Psoas muscle (tissue), 7 donors: ENCODE measurements at regions not wholly inside any gene's neighbourhood (a gene's known extent, or its start where the extent isn't known, plus 50 kb on each side); places are given as distances from the start of the nearest gene placed in this dataset.

Experiments used
- ATAC-seq, 4 donors: fragments of 200-7000 bp; cut with Tn5 transposase; one replicate each; pipeline ENCODE4 v1.9.1; 2020; ENCODE audit warnings: moderate library complexity in 3 of 4, mild to moderate bottlenecking in 2 of 4
- DNase-seq, 2 donors: peaks; one replicate each; pipeline ENCODE4 v3.0.0-alpha.2; 2020
- H3K27ac ChIP-seq: fragments of 200-600 bp; one replicate; pipeline ENCODE4 v1.8.0; 2022
- H3K27me3 ChIP-seq, 3 donors: fragments of 200-600 bp in 1 of 3; one replicate each; pipeline versions ENCODE4 v1.6.1 to v1.8.0; 2013 to 2022; ENCODE audit warnings: low read length in 2 of 3, mild to moderate bottlenecking in 2 of 3, moderate library complexity in 1 of 3; ENCODE audit not compliant: insufficient read depth in 3 of 3
- H3K36me3 ChIP-seq, 2 donors: fragments of 200-600 bp in 1 of 2; one replicate each; pipeline versions ENCODE4 v1.6.1 to v1.8.0; 2013 to 2022; ENCODE audit warnings: low read depth in 1 of 2, mild to moderate bottlenecking in 1 of 2, moderate library complexity in 1 of 2; ENCODE audit not compliant: insufficient read depth in 1 of 2
- H3K4me1 ChIP-seq: fragments of 200-600 bp; one replicate; pipeline ENCODE4 v1.8.0; 2022
- H3K4me3 ChIP-seq: fragments of 200-600 bp; one replicate; pipeline ENCODE4 v1.8.0; 2022; ENCODE audit warnings: mild to moderate bottlenecking
- H3K9me3 ChIP-seq: fragments of 200-600 bp; one replicate; pipeline ENCODE4 v1.8.0; 2022
- WGBS, 3 donors: extraction: QIAGEN DNeasy Blood & Tissue Kit; methylation state at CpG; one replicate each; pipeline versions ENCODE4 v1.1.6 to v1.1.7; 2013; 5-methylcytosine and 5-hydroxymethylcytosine counted together
- intact Hi-C, 2 donors: fragments of 100-400 bp; cut with DNase I; formaldehyde crosslinking; loops; one replicate each; pipeline versions ENCODE4 v1.11.0 to v1.14.2; 2022
- TF ChIP-seq, protein P1 (sequence below): fragments of 200-600 bp; IDR thresholded peaks from one replicate; pipeline ENCODE4 v1.8.0; 2022; ENCODE audit warnings: antibody characterized with exemption
- donor health status: healthy with polysubstance abuse.
- donor health status: DM: no; HTN: no; CAD: no; lungs with moderate emphysema.
- donor health status: Bipolar disorder and iron deficiency.
- donor health status: healthy.
- donor health status: DM: yes; HTN: yes; CAD: no.
- donor health status: DM: no; HTN: no; CAD: no.
- donor health status: DM: yes; HTN: yes; CAD: no.

DNA sequence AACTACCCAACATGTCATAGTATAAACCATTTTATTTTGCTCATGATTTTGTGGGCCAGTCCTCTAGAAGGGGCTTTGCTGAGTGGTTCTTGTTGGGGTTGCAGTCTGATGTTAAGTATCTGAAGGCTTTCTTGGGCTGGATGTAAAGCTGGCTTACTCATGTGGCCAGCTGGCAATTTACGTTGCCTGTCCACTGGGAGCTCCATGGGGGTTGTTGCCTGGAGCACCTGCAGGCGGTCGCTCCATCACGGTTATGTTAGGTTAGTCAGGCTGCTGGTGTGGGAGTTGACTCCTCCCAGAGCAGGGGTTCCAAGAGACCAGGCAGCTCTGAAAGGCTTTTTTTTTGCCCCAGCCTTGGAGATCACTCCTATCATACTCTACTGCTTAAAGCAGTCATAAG lies 98.1 kb downstream of the NR1D2 start:
- intact Hi-C loops: no loop called here
- Histone ChIP-seq H3K4me1 (peaks cover 9% of the 10 kb centered on the region), H3K36me3 (no peaks in the 10 kb centered on the region), H3K9me3 (no peaks in the 10 kb centered on the region), H3K27me3 (no peaks in the 10 kb centered on the region), H3K27ac (peak overlapping the region; percentile 6), H3K4me3 (no peak overlapping the region)
- 81 to 85% (median 84%) methylated on average over 4 of the region's 4 CpGs for WGBS, 3 donors
- ATAC-seq: no peak
- no peak for DNase-seq
- TF ChIP-seq, protein P1, sequence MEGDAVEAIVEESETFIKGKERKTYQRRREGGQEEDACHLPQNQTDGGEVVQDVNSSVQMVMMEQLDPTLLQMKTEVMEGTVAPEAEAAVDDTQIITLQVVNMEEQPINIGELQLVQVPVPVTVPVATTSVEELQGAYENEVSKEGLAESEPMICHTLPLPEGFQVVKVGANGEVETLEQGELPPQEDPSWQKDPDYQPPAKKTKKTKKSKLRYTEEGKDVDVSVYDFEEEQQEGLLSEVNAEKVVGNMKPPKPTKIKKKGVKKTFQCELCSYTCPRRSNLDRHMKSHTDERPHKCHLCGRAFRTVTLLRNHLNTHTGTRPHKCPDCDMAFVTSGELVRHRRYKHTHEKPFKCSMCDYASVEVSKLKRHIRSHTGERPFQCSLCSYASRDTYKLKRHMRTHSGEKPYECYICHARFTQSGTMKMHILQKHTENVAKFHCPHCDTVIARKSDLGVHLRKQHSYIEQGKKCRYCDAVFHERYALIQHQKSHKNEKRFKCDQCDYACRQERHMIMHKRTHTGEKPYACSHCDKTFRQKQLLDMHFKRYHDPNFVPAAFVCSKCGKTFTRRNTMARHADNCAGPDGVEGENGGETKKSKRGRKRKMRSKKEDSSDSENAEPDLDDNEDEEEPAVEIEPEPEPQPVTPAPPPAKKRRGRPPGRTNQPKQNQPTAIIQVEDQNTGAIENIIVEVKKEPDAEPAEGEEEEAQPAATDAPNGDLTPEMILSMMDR: no peak

DNA sequence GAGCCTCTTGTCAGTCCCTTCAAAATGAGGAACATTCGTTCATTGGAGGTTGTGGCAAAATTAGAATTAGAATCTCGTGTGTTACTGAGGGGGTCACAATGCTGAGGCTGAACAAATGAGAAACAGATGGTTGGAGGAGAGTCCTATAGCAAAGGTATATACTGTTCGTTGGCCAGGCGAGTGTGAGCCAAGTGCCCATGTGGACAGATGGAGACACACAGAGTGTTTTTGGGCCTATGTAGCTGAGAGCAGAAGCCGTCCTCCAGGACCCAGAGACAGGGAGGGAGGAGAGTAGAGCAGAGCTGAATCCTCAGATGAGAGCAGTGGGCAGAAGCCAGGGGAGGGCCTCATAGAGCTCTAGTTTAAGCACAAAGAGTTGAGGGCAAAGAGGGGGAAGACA lies 98.9 kb downstream of the NR1D2 start:
- ATAC-seq: no peak
- 86 to 90% (median 86%) methylated on average over 5 of the region's 5 CpGs for WGBS, 3 donors
- TF ChIP-seq, protein P1: no peak
- H3K27ac ChIP-seq: no peak overlapping the region
- no peaks in the 10 kb centered on the region for H3K27me3 ChIP-seq
- intact Hi-C loops: no loop called here
- no peak for DNase-seq
- no peaks in the 10 kb centered on the region for H3K9me3 ChIP-seq
- H3K4me3 ChIP-seq: no peak overlapping the region
- no peaks in the 10 kb centered on the region for H3K36me3 ChIP-seq
- H3K4me1 ChIP-seq: peaks cover 9% of the 10 kb centered on the region

DNA sequence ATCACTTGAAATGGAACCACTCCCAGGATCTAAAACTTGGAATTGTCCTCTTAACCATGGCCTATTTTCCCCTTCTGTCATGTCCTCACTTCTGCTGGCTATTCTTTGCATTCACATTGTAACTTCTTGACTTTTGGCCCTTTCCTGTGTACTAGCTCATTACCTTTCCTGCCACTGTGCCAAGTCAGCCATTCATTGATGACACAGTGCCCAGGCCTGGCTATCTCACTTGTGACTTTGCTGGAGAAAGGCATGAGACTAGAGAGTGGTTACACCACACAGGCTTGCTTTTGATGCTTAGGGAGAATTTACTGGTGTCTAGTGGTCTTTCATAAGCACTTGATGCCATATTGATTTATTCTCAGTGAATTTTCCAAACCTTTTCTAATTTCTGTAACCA lies 101.1 kb downstream of the NR1D2 start:
- Histone ChIP-seq H3K27me3 (no peaks in the 10 kb centered on the region), H3K4me1 (peaks cover 9% of the 10 kb centered on the region), H3K9me3 (no peaks in the 10 kb centered on the region), H3K36me3 (no peaks in the 10 kb centered on the region), H3K4me3 (no peak overlapping the region), H3K27ac (no peak overlapping the region)
- ATAC-seq: no peak
- intact Hi-C loops: no loop called here
- TF ChIP-seq, protein P1: no peak
- no peak for DNase-seq

DNA sequence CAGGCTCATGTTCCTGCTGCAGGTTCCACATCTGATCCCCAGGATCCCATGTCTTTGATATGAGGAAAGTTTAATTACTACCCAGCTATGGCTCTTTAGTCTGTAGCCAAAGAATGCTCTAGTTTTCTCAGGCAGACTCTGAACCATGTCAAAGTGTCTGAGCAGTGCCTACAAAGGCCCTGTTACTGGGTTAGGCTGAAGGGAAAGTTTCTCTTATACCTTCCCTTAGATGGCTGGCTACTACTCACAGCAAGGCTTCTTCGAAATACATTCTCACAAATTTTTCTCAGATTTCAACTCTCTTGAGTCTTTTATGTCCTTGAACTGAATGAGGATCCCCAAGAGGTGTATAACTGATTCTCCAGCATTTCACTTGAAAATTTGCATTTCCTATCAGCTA lies 102.4 kb downstream of the NR1D2 start:
- Histone ChIP-seq H3K4me3 (no peak overlapping the region), H3K27ac (no peak overlapping the region), H3K27me3 (no peaks in the 10 kb centered on the region), H3K36me3 (no peaks in the 10 kb centered on the region), H3K4me1 (no peaks in the 10 kb centered on the region), H3K9me3 (no peaks in the 10 kb centered on the region)
- intact Hi-C loops: no loop called here
- 0% methylated on average over 1 of the region's 1 CpG for WGBS, 3 donors
- DNase-seq (no peak), ATAC-seq (peak in 1 of 4 donors; percentile 17)
- TF ChIP-seq, protein P1: no peak

DNA sequence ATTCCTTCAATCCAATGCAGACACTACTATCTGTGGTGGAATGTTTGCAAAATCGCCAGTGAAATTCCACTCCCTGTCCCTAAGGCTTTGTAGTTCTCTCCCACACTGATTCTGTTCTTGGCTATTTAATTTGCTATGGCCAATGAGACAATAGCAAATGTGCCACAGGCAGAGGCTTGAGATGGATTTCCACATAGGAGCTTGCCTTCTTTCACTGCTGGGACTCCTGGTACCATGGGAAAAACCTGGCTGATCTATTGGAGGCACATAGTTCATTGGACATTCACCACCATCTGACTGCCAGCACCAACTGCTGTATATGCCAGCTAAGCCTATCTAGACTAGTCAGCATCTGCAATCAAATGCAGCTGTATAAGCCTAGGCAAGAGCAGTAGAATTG lies 103.8 kb downstream of the NR1D2 start:
- intact Hi-C loops: no loop called here
- no peaks in the 10 kb centered on the region for H3K27me3 ChIP-seq
- TF ChIP-seq, protein P1: no peak
- DNase-seq (no peak), ATAC-seq (peak in 3 of 4 donors; percentile 38 to 57 (median 48))
- H3K36me3 ChIP-seq: no peaks in the 10 kb centered on the region
- H3K4me1 ChIP-seq: no peaks in the 10 kb centered on the region
- WGBS, 3 donors: 33 to 44% (median 37%) methylated on average over 1 of the region's 1 CpG
- H3K27ac ChIP-seq: no peak overlapping the region
- H3K9me3 ChIP-seq: no peaks in the 10 kb centered on the region
- no peak overlapping the region for H3K4me3 ChIP-seq
